Suppressor macrophage treated with lipopolysaccharide for 4 hours (primary cell): ENCODE measurements at regions not wholly inside any gene's neighbourhood (a gene's known extent, or its start where the extent isn't known, plus 50 kb on each side); places are given as distances from the start of the nearest gene placed in this dataset.
"Not testable (repeated sequence)": the region's sequence is repeated elsewhere in the genome, so short reads cannot be mapped to it uniquely, and the experiment has no call there.

Experiments
- DNase-seq: peaks from one replicate; pipeline ENCODE4 v3.0.0-alpha.2; 2020

- DNase-seq: no peak
Observed at GRCh38 chr11:21933095-21933494, 259.8 kb upstream of the ANO5 start.

GRCh38 chr11:21944577-21944976, 248.3 kb upstream of the ANO5 start:
- DNase-seq: no peak

GRCh38 chr11:21948876-21949275, 244.0 kb upstream of the ANO5 start:
- no peak for DNase-seq

- DNase-seq: no peak
Observed at GRCh38 chr11:21949763-21950413, 243.0 kb upstream of the ANO5 start.

GRCh38 chr11:21963013-21963412, 229.9 kb upstream of the ANO5 start:
- no peak for DNase-seq

- no peak for DNase-seq
Observed at GRCh38 chr11:21965221-21965620, 227.7 kb upstream of the ANO5 start.

GRCh38 chr11:21968702-21969101, 224.2 kb upstream of the ANO5 start:
- DNase-seq: no peak

- DNase-seq: no peak
Observed at GRCh38 chr11:21969841-21970240, 223.0 kb upstream of the ANO5 start.

- DNase-seq: no peak
Observed at GRCh38 chr11:21975242-21975641, 217.6 kb upstream of the ANO5 start.

GRCh38 chr11:21976210-21976609, 216.7 kb upstream of the ANO5 start:
- DNase-seq: no peak

- DNase-seq: no peak
Observed at GRCh38 chr11:21983431-21983830, 209.5 kb upstream of the ANO5 start.

GRCh38 chr11:21986361-21986760, 206.5 kb upstream of the ANO5 start:
- DNase-seq: no peak

- no peak for DNase-seq
Observed at GRCh38 chr11:21987261-21987660, 205.6 kb upstream of the ANO5 start.

GRCh38 chr11:21988477-21988876, 204.4 kb upstream of the ANO5 start:
- DNase-seq: peak; percentile 1

GRCh38 chr11:22001803-22002202, 191.1 kb upstream of the ANO5 start:
- DNase-seq: not testable (repeated sequence)

GRCh38 chr11:22006901-22007300, 186.0 kb upstream of the ANO5 start:
- no peak for DNase-seq

- DNase-seq: no peak
Observed at GRCh38 chr11:22031791-22032190, 161.1 kb upstream of the ANO5 start.

GRCh38 chr11:22037505-22037904, 155.4 kb upstream of the ANO5 start:
- no peak for DNase-seq

- DNase-seq: no peak
Observed at GRCh38 chr11:22041039-22041438, 151.8 kb upstream of the ANO5 start.

- no peak for DNase-seq
Observed at GRCh38 chr11:22042081-22042480, 150.8 kb upstream of the ANO5 start.

GRCh38 chr11:22044126-22044525, 148.8 kb upstream of the ANO5 start:
- no peak for DNase-seq

- DNase-seq: no peak
Observed at GRCh38 chr11:22049276-22049675, 143.6 kb upstream of the ANO5 start.

GRCh38 chr11:22065472-22065871, 127.4 kb upstream of the ANO5 start:
- no peak for DNase-seq

GRCh38 chr11:22069844-22070243, 123.0 kb upstream of the ANO5 start:
- DNase-seq: no peak

- no peak for DNase-seq
Observed at GRCh38 chr11:22076271-22076930, 116.5 kb upstream of the ANO5 start.
